HFFc6 (cell line): ENCODE measurements at regions not wholly inside any gene's neighbourhood (a gene's known extent, or its start where the extent isn't known, plus 50 kb on each side); places are given as distances from the start of the nearest gene placed in this dataset.
A peak's percentile ranks its signal among the peaks of the same experiment; 100 is the strongest.

Source experiments
- DNase-seq: peaks from one replicate; pipeline ENCODE4 v3.0.0-alpha.2; 2018
- H3K27ac Mint-ChIP-seq: 2 replicates; pipeline ENCODE4 v1.8.0; 2020; ENCODE audit warnings: mild to moderate bottlenecking, mixed read lengths
- H3K27me3 Mint-ChIP-seq: 2 replicates; pipeline ENCODE4 v1.8.0; 2021; ENCODE audit warnings: mild to moderate bottlenecking, moderate library complexity, mixed read lengths; ENCODE audit not compliant: insufficient read depth
- H3K36me3 Mint-ChIP-seq: 2 replicates; pipeline ENCODE4 v1.8.0; 2021; ENCODE audit warnings: low read depth, mixed read lengths
- H3K4me1 Mint-ChIP-seq: 2 replicates; pipeline ENCODE4 v1.8.0; 2020; ENCODE audit warnings: low read depth, mixed read lengths
- H3K4me3 Mint-ChIP-seq: 2 replicates; pipeline ENCODE4 v1.8.0; 2020; ENCODE audit warnings: mild to moderate bottlenecking, moderate library complexity, mixed read lengths
- H3K9me3 Mint-ChIP-seq: 2 replicates; pipeline ENCODE4 v1.8.0; 2020; ENCODE audit warnings: mild to moderate bottlenecking, mixed read lengths
- TF ChIP-seq, protein P1 (sequence below): fragments of 200-600 bp; sonication (generic); IDR thresholded peaks from 2 replicates; pipeline ENCODE4 v1.5.0; 2021; ENCODE audit warnings: antibody characterized with exemption, mild to moderate bottlenecking

DNA sequence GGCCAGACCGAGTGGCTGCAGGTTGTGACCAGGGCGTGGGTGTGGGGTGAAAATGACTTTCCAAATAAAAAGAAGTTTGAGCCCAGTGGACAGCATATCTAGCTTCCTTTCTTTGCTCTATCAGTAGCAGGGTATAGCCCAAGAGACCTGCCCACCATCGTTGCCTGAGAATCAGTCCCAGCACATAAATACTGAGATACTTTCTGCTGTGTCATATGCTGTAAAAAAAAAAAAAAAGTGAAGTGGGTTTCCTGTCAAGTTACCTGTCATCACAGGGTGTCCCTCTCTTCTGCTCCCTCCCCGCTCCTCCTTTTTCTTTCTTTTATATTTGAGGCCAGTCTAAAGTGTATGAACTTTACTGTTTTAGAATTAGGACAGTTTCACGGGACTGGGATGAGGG lies 330.3 kb upstream of the BOD1L1 start:
- H3K36me3 Mint-ChIP-seq, result no peaks in the 10 kb centered on the region
- peaks cover 2% of the 10 kb centered on the region for H3K27me3 Mint-ChIP-seq
- no peaks in the 10 kb centered on the region for H3K4me1 Mint-ChIP-seq
- no peak overlapping the region for H3K4me3 Mint-ChIP-seq
- no peak overlapping the region for H3K27ac Mint-ChIP-seq
- H3K9me3 Mint-ChIP-seq, result no peaks in the 10 kb centered on the region
- DNase-seq, result no peak
- TF ChIP-seq, protein P1, sequence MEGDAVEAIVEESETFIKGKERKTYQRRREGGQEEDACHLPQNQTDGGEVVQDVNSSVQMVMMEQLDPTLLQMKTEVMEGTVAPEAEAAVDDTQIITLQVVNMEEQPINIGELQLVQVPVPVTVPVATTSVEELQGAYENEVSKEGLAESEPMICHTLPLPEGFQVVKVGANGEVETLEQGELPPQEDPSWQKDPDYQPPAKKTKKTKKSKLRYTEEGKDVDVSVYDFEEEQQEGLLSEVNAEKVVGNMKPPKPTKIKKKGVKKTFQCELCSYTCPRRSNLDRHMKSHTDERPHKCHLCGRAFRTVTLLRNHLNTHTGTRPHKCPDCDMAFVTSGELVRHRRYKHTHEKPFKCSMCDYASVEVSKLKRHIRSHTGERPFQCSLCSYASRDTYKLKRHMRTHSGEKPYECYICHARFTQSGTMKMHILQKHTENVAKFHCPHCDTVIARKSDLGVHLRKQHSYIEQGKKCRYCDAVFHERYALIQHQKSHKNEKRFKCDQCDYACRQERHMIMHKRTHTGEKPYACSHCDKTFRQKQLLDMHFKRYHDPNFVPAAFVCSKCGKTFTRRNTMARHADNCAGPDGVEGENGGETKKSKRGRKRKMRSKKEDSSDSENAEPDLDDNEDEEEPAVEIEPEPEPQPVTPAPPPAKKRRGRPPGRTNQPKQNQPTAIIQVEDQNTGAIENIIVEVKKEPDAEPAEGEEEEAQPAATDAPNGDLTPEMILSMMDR, result no peak

DNA sequence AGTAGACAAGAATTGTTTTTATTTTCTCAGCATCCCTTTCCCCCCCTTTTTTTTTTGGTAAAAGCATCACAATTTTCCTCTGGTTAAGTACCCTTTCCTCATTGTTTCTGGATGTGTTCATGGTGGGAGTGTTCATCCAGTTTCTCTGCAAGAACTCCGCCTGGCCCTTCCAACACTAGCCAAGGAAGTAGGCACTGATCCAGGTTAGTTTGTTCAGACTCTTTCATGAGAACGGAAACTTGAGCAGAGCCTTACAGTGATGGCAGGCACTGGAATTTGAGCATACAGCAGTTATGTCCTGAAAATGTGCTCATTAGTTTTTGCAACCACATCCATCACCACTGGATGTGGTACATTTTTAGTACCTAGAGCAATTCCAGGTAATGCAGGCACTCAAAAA lies 336.1 kb upstream of the BOD1L1 start:
- Mint-ChIP-seq H3K27ac (no peak overlapping the region), H3K27me3 (peaks cover 2% of the 10 kb centered on the region; the same call in 1 of the 2 replicates), H3K4me1 (peaks cover 45% of the 10 kb centered on the region), H3K4me3 (no peak overlapping the region), H3K36me3 (no peaks in the 10 kb centered on the region), H3K9me3 (no peaks in the 10 kb centered on the region)
- TF ChIP-seq, protein P1, result no peak
- DNase-seq, result no peak

DNA sequence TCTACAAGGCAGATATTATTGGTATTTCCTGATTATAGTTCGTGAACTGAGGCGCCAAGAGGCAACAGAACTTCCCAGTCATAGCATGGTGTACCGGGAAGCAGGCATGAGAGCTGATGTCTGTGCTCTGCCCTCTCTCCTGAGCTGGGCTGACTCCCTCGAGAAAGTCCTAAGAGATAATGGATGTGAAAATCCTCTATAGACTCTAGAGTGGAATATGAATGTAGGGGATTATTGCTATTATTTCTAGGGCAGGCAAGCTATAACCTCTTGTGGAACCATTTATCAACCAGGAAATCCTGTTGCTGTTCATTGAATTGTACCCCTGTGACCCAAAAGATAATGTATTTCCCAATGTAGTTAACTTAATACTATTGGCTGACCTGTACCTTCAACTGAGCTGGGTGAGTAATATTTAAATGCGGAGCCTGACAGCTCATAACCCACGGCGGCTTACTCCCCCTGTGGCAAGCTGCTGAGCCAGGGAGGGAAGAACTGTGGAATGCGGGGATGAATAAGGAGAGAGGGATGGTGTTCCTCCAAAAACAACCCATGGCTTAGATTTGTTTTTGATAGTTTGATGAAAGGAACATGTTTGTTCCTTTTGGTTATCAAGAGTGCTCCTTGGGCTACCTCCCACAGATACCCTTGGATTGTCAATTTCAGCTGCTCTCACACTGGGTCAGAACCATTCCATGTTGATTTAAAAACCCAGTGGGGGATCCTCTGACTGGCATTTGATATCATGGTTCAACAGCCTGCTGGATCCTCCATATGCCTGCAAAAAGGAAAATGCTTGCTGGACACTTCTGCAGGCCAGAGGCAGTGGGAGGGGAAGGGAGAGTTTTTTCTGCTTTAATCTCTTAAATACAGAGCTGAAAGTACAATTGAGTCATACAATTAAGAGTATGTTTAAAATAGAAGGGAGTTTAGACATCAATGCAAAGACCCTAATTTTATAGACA lies 339.0 kb upstream of the BOD1L1 start:
- no peaks in the 10 kb centered on the region for H3K9me3 Mint-ChIP-seq
- TF ChIP-seq, protein P1, result peak; percentile 24; the same call in 1 of the 2 replicates
- peaks cover 69% of the 10 kb centered on the region for H3K4me1 Mint-ChIP-seq
- H3K27me3 Mint-ChIP-seq, result no peaks in the 10 kb centered on the region
- peak overlapping the region; percentile 90 for H3K27ac Mint-ChIP-seq
- H3K36me3 Mint-ChIP-seq, result no peaks in the 10 kb centered on the region
- DNase-seq, result peak; percentile 83
- H3K4me3 Mint-ChIP-seq, result peak overlapping the region; percentile 62

DNA sequence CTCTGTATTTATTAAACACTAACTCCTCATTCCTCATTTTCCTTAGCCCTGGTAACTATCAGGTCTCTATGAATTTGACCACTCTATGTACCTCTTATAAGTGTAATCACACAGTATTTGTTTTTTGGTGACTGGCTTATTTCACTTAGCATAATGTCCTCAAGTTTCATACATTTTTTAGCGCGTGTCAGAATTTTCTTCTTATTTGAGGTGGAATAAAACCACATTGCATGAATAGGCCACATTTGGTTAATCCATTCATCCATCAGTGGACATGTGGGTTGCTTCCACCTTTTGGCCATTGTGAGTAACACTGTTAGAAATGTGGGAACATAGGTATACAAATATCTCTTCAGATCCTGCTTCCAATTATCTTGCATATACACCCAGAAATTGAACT lies 341.2 kb upstream of the BOD1L1 start:
- no peaks in the 10 kb centered on the region for H3K36me3 Mint-ChIP-seq
- TF ChIP-seq, protein P1, result no peak
- H3K4me3 Mint-ChIP-seq, result no peak overlapping the region
- no peak for DNase-seq
- peaks cover 64% of the 10 kb centered on the region for H3K4me1 Mint-ChIP-seq
- no peaks in the 10 kb centered on the region for H3K9me3 Mint-ChIP-seq
- peak overlapping the region; percentile 42; the same call in 1 of the 2 replicates for H3K27ac Mint-ChIP-seq
- no peaks in the 10 kb centered on the region for H3K27me3 Mint-ChIP-seq

DNA sequence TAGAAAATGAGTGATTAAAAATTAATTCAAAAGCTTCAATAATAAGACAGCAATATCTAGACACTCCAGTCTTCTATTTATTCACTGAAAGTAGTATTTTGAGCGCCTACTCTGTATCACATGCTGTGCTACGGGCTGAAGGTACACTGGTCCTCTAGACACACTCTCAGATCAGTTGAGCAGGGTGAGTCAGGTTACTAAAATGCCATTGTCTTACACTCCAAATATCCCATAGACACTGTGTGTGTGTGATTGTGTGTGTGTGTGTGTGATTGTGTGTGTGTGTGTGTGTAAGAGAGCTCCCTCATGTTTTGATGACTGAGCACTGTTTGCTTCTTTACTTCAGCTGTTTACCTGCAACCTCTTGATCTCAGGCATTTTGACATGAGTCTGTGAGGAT lies 342.8 kb upstream of the BOD1L1 start:
- TF ChIP-seq, protein P1, result no peak
- Mint-ChIP-seq H3K27me3 (no peaks in the 10 kb centered on the region), H3K27ac (no peak overlapping the region), H3K36me3 (no peaks in the 10 kb centered on the region), H3K4me1 (peaks cover 57% of the 10 kb centered on the region), H3K9me3 (no peaks in the 10 kb centered on the region), H3K4me3 (no peak overlapping the region)
- DNase-seq, result no peak
